Endodermal cell (in vitro differentiated cells): ENCODE measurements at regions not wholly inside any gene's neighbourhood (a gene's known extent, or its start where the extent isn't known, plus 50 kb on each side); places are given as distances from the start of the nearest gene placed in this dataset.

Source experiments
- DNase-seq: peaks from one replicate; pipeline ENCODE4 v3.0.0-alpha.2; 2017
- H3K27ac ChIP-seq: 2 replicates; pipeline ENCODE4 v1.5.1; 2013; ENCODE audit warnings: mild to moderate bottlenecking, low read depth, low read length, moderate library complexity
- H3K27me3 ChIP-seq: 2 replicates; pipeline ENCODE4 v1.6.1; 2013; ENCODE audit warnings: mild to moderate bottlenecking, low read length, moderate library complexity; ENCODE audit not compliant: insufficient read depth, control insufficient read depth, poor library complexity, severe bottlenecking
- H3K36me3 ChIP-seq: 2 replicates; pipeline ENCODE4 v1.7.0; 2013; ENCODE audit warnings: mild to moderate bottlenecking, low read length, moderate library complexity; ENCODE audit not compliant: control insufficient read depth, insufficient read depth
- H3K4me1 ChIP-seq: one replicate; pipeline ENCODE4 v1.7.0; 2013; ENCODE audit warnings: low read length; ENCODE audit not compliant: control insufficient read depth, insufficient read depth
- H3K4me3 ChIP-seq: 2 replicates; pipeline ENCODE4 v1.5.1; 2013; ENCODE audit warnings: mild to moderate bottlenecking, low read length, moderate library complexity
- H3K9ac ChIP-seq: 2 replicates; pipeline ENCODE4 v1.6.1; 2013; ENCODE audit warnings: mild to moderate bottlenecking, low read length, moderate library complexity; ENCODE audit not compliant: poor library complexity, severe bottlenecking; ENCODE audit errors: extremely low read depth
- H3K9me3 ChIP-seq: 2 replicates; pipeline ENCODE4 v1.6.1; 2013; ENCODE audit warnings: mild to moderate bottlenecking, low read length, moderate library complexity; ENCODE audit not compliant: control insufficient read depth
- H3K27ac Mint-ChIP-seq: 2 replicates; pipeline ENCODE4 v1.8.0; 2020; ENCODE audit warnings: mixed read lengths
- H3K27me3 Mint-ChIP-seq: 2 replicates; pipeline ENCODE4 v1.8.0; 2021; ENCODE audit warnings: mild to moderate bottlenecking, mixed read lengths; ENCODE audit not compliant: insufficient read depth
- H3K36me3 Mint-ChIP-seq: 2 replicates; pipeline ENCODE4 v1.8.0; 2020; ENCODE audit warnings: low read depth, mixed read lengths
- H3K4me1 Mint-ChIP-seq: 2 replicates; pipeline ENCODE4 v1.8.0; 2020; ENCODE audit warnings: mixed read lengths
- H3K4me3 Mint-ChIP-seq: 2 replicates; pipeline ENCODE4 v1.8.0; 2020; ENCODE audit warnings: mild to moderate bottlenecking, moderate library complexity, mixed read lengths
- H3K9me3 Mint-ChIP-seq: 2 replicates; pipeline ENCODE4 v1.8.0; 2020; ENCODE audit warnings: mild to moderate bottlenecking, mixed read lengths
- CTCF ChIP-seq: fragments of 200-600 bp; sonication (generic); conservative IDR thresholded peaks from 2 replicates; pipeline ENCODE4 v1.5.0; 2021; ENCODE audit warnings: antibody characterized with exemption, mild to moderate bottlenecking
- WGBS, 2 experiments: methylation state at CpG; one replicate each; pipeline versions ENCODE4 v1.1.5 to v1.1.7; 2013; ENCODE audit warnings: missing lambda C conversion rate in 2 of 2, mixed read lengths in 1 of 2; ENCODE audit not compliant: insufficient coverage in 1 of 2, insufficient read length in 1 of 2; 5-methylcytosine and 5-hydroxymethylcytosine counted together

- Histone ChIP-seq H3K9me3 (no peaks in the 10 kb centered on the region), H3K9ac (no peak overlapping the region), H3K36me3 (no peaks in the 10 kb centered on the region), H3K27me3 (no peaks in the 10 kb centered on the region), H3K4me3 (no peak overlapping the region), H3K4me1 (no peaks in the 10 kb centered on the region), H3K27ac (no peak overlapping the region)
- no peak for DNase-seq
- H3K4me1 Mint-ChIP-seq, result peaks cover 2% of the 10 kb centered on the region
- no peaks in the 10 kb centered on the region for H3K9me3 Mint-ChIP-seq
- H3K4me3 Mint-ChIP-seq, result no peak overlapping the region
- H3K27ac Mint-ChIP-seq, result no peak overlapping the region
- H3K36me3 Mint-ChIP-seq, result no peaks in the 10 kb centered on the region
- no peaks in the 10 kb centered on the region for H3K27me3 Mint-ChIP-seq
- no peak for TF ChIP-seq CTCF
Observed at GRCh38 chr2:138217975-138218374, 253.7 kb downstream of the HNMT start.

- Histone ChIP-seq H3K9me3 (no peaks in the 10 kb centered on the region), H3K4me3 (no peak overlapping the region), H3K27ac (no peak overlapping the region), H3K9ac (no peak overlapping the region), H3K4me1 (no peaks in the 10 kb centered on the region), H3K27me3 (no peaks in the 10 kb centered on the region), H3K36me3 (no peaks in the 10 kb centered on the region)
- Mint-ChIP-seq H3K4me1 (peaks cover 2% of the 10 kb centered on the region), H3K27me3 (no peaks in the 10 kb centered on the region), H3K36me3 (no peaks in the 10 kb centered on the region), H3K9me3 (no peaks in the 10 kb centered on the region), H3K27ac (no peak overlapping the region), H3K4me3 (no peak overlapping the region)
- WGBS, 2 experiments, result no CpG with 5 or more reads among the region's 1 CpG
- no peak for DNase-seq
- TF ChIP-seq CTCF, result no peak
Observed at GRCh38 chr2:138218397-138218796, 254.1 kb downstream of the HNMT start.

- Histone ChIP-seq H3K9me3 (no peaks in the 10 kb centered on the region), H3K36me3 (no peaks in the 10 kb centered on the region), H3K9ac (no peak overlapping the region), H3K27me3 (no peaks in the 10 kb centered on the region), H3K4me3 (no peak overlapping the region), H3K27ac (no peak overlapping the region), H3K4me1 (no peaks in the 10 kb centered on the region)
- Mint-ChIP-seq H3K9me3 (no peaks in the 10 kb centered on the region), H3K27ac (no peak overlapping the region), H3K4me1 (peaks cover 2% of the 10 kb centered on the region), H3K27me3 (no peaks in the 10 kb centered on the region), H3K36me3 (no peaks in the 10 kb centered on the region), H3K4me3 (no peak overlapping the region)
- DNase-seq, result no peak
- 90 to 94% methylated on average over 5 of the region's 5 CpGs for WGBS, 2 experiments
- TF ChIP-seq CTCF, result no peak
Observed at GRCh38 chr2:138219961-138220360, 255.7 kb downstream of the HNMT start.
